Vagina (tissue), 2 donors: ENCODE measurements at regions not wholly inside any gene's neighbourhood (a gene's known extent, or its start where the extent isn't known, plus 50 kb on each side); places are given as distances from the start of the nearest gene placed in this dataset.

Source experiments
- DNase-seq, 2 donors: peaks; one replicate each; pipeline ENCODE4 v3.0.0-alpha.2; 2017; ENCODE audit errors: extremely low spot score in 2 of 2
- H3K27ac ChIP-seq: fragments of 200-600 bp; sonication (generic); one replicate; pipeline ENCODE4 v1.5.1; 2019
- H3K27me3 ChIP-seq: fragments of 200-600 bp; sonication (generic); one replicate; pipeline ENCODE4 v1.5.1; 2019
- H3K36me3 ChIP-seq, 2 donors: fragments of 200-600 bp; sonication (generic); one replicate each; pipeline ENCODE4 v1.5.1; 2017 to 2019
- H3K4me1 ChIP-seq: fragments of 200-600 bp; sonication (generic); one replicate; pipeline ENCODE4 v1.5.1; 2019
- H3K4me3 ChIP-seq, 2 donors: fragments of 200-600 bp; sonication (generic); 1 replicate in 1 of 2; 2 replicates in 1 of 2; pipeline ENCODE4 v1.5.1; 2016 to 2019
- H3K9me3 ChIP-seq: fragments of 200-600 bp; sonication (generic); one replicate; pipeline ENCODE4 v1.5.1; 2019
- CTCF ChIP-seq, 3 experiments: fragments of 450-650 bp in 2 of 3; fragments of 200-600 bp in 1 of 3; sonication (generic) in 1 of 3; IDR thresholded peaks; one replicate each; pipeline ENCODE4 v1.5.1; 2017 to 2019; ENCODE audit warnings: antibody characterized with exemption in 3 of 3, mild to moderate bottlenecking in 2 of 3, moderate library complexity in 2 of 3
- POLR2A ChIP-seq, 2 donors: fragments of 450-650 bp; IDR thresholded peaks; one replicate each; pipeline ENCODE4 v1.6.1; 2017; ENCODE audit warnings: antibody characterized with exemption in 2 of 2, mild to moderate bottlenecking in 2 of 2, moderate library complexity in 2 of 2
- POLR2AphosphoS5 ChIP-seq, 2 donors: sonication (generic); formaldehyde crosslinking; IDR thresholded peaks; one replicate each; pipeline ENCODE4 v1.9.0; 2017; ENCODE audit warnings: antibody characterized with exemption in 2 of 2, mild to moderate bottlenecking in 2 of 2, low read depth in 1 of 2; ENCODE audit not compliant: insufficient read depth in 1 of 2
- intact Hi-C: fragments of 100-400 bp; cut with DNase I; formaldehyde crosslinking; loops from one replicate; pipeline ENCODE4 v1.15.1; 2023

GRCh38 chr6:6859105-6859504 is 248.7 kb upstream of the RREB1 start:
- no peak overlapping the region for H3K27ac ChIP-seq
- H3K27me3 ChIP-seq = no peaks in the 10 kb centered on the region
- no peaks in the 10 kb centered on the region for H3K36me3 ChIP-seq
- H3K4me3 ChIP-seq = no peak overlapping the region
- peaks cover 14% of the 10 kb centered on the region for H3K4me1 ChIP-seq
- TF ChIP-seq POLR2AphosphoS5 (IDR thresholded peaks at IDR 0.05; ENCODE audit: insufficient read depth in 1 of 2, low read depth in 1 of 2) (no peak), CTCF (IDR thresholded peaks at IDR 0.05) (no peak), POLR2A (IDR thresholded peaks at IDR 0.05) (no peak)
- no peak for DNase-seq
- no peaks in the 10 kb centered on the region for H3K9me3 ChIP-seq
- intact Hi-C loops = no loop called here

GRCh38 chr6:6859722-6860121 is 248.0 kb upstream of the RREB1 start:
- H3K27me3 ChIP-seq = no peaks in the 10 kb centered on the region
- no peak for TF ChIP-seq POLR2A (IDR thresholded peaks at IDR 0.05)
- TF ChIP-seq CTCF (IDR thresholded peaks at IDR 0.05) = no peak
- no peak for TF ChIP-seq POLR2AphosphoS5 (IDR thresholded peaks at IDR 0.05; ENCODE audit: insufficient read depth in 1 of 2, low read depth in 1 of 2)
- H3K4me1 ChIP-seq = peaks cover 14% of the 10 kb centered on the region
- DNase-seq = no peak
- intact Hi-C loops = no loop called here
- H3K4me3 ChIP-seq = no peak overlapping the region
- no peak overlapping the region for H3K27ac ChIP-seq
- no peaks in the 10 kb centered on the region for H3K9me3 ChIP-seq
- H3K36me3 ChIP-seq = no peaks in the 10 kb centered on the region

GRCh38 chr6:6860863-6861262 is 246.9 kb upstream of the RREB1 start:
- Histone ChIP-seq H3K36me3 (no peaks in the 10 kb centered on the region), H3K27ac (no peak overlapping the region), H3K9me3 (no peaks in the 10 kb centered on the region), H3K4me1 (peaks cover 14% of the 10 kb centered on the region), H3K27me3 (no peaks in the 10 kb centered on the region), H3K4me3 (no peak overlapping the region)
- intact Hi-C loops = no loop called here
- DNase-seq = no peak
- TF ChIP-seq CTCF (IDR thresholded peaks at IDR 0.05) = no peak
- no peak for TF ChIP-seq POLR2AphosphoS5 (IDR thresholded peaks at IDR 0.05; ENCODE audit: insufficient read depth in 1 of 2, low read depth in 1 of 2)
- no peak for TF ChIP-seq POLR2A (IDR thresholded peaks at IDR 0.05)

GRCh38 chr6:6861351-6861894 is 246.3 kb upstream of the RREB1 start:
- no peak for DNase-seq
- no peaks in the 10 kb centered on the region for H3K9me3 ChIP-seq
- no peak overlapping the region for H3K4me3 ChIP-seq
- H3K4me1 ChIP-seq = peaks cover 10% of the 10 kb centered on the region
- no peak overlapping the region for H3K27ac ChIP-seq
- intact Hi-C loops = no loop called here
- H3K36me3 ChIP-seq = no peaks in the 10 kb centered on the region
- no peaks in the 10 kb centered on the region for H3K27me3 ChIP-seq
- TF ChIP-seq POLR2A (IDR thresholded peaks at IDR 0.05) (no peak), POLR2AphosphoS5 (IDR thresholded peaks at IDR 0.05; ENCODE audit: insufficient read depth in 1 of 2, low read depth in 1 of 2) (no peak)

- TF ChIP-seq POLR2AphosphoS5 (IDR thresholded peaks at IDR 0.05; ENCODE audit: insufficient read depth in 1 of 2, low read depth in 1 of 2) (no peak), CTCF (IDR thresholded peaks at IDR 0.05) (no peak), POLR2A (IDR thresholded peaks at IDR 0.05) (no peak)
- no peak overlapping the region for H3K4me3 ChIP-seq
- H3K27me3 ChIP-seq = no peaks in the 10 kb centered on the region
- no peaks in the 10 kb centered on the region for H3K9me3 ChIP-seq
- no peaks in the 10 kb centered on the region for H3K36me3 ChIP-seq
- peaks cover 4% of the 10 kb centered on the region for H3K4me1 ChIP-seq
- H3K27ac ChIP-seq = no peak overlapping the region
- intact Hi-C loops = no loop called here
- no peak for DNase-seq
Observed at GRCh38 chr6:6861995-6862394, 245.8 kb upstream of the RREB1 start.
